Stimulated activated naive CD8-positive, alpha-beta T cell treated with anti-CD3 and anti-CD28 coated beads, Interleukin-15, amount 100 ng/mL, for 72 hours (primary cell): ENCODE measurements at regions not wholly inside any gene's neighbourhood (a gene's known extent, or its start where the extent isn't known, plus 50 kb on each side); places are given as distances from the start of the nearest gene placed in this dataset.
"Not testable (repeated sequence)": the region's sequence is repeated elsewhere in the genome, so short reads cannot be mapped to it uniquely, and the experiment has no call there.

ENCODE experiments used
- ATAC-seq: fragments of 150-1000 bp; cut with Tn5 transposase; 2 replicates; pipeline ENCODE4 v1.10.0; 2021; ENCODE audit warnings: mild to moderate bottlenecking, moderate library complexity
- DNase-seq, 2 donors: peaks; one replicate each; pipeline ENCODE4 v3.0.0; 2021 to 2022
- H3K27ac Mint-ChIP-seq, 2 donors: one replicate each; pipeline ENCODE4 v1.8.0; 2022; ENCODE audit warnings: mild to moderate bottlenecking in 2 of 2, mixed read lengths in 2 of 2, moderate library complexity in 2 of 2
- H3K27me3 Mint-ChIP-seq: one replicate; pipeline ENCODE4 v1.8.0; 2022; ENCODE audit warnings: mixed read lengths
- H3K4me1 Mint-ChIP-seq: one replicate; pipeline ENCODE4 v1.8.0; 2022; ENCODE audit warnings: mild to moderate bottlenecking, mixed read lengths
- H3K4me3 Mint-ChIP-seq, 2 donors: one replicate each; pipeline ENCODE4 v1.8.0; 2022; ENCODE audit warnings: mild to moderate bottlenecking in 2 of 2, mixed read lengths in 2 of 2, moderate library complexity in 1 of 2
- H3K9me3 Mint-ChIP-seq, 2 donors: one replicate each; pipeline ENCODE4 v1.8.0; 2022; ENCODE audit warnings: mixed read lengths in 2 of 2

- no peak for ATAC-seq
- Mint-ChIP-seq H3K4me1 (no peaks in the 10 kb centered on the region), H3K27ac (no peak overlapping the region)
Measured at GRCh38 chr20:12074111-12074655, 156.5 kb downstream of the BTBD3 start.

GRCh38 chr20:12076200-12076599 is 158.5 kb downstream of the BTBD3 start:
- H3K27ac Mint-ChIP-seq = no peak overlapping the region
- ATAC-seq (no peak), DNase-seq (no peak)
- no peaks in the 10 kb centered on the region for H3K4me1 Mint-ChIP-seq
- H3K4me3 Mint-ChIP-seq = no peak overlapping the region
- H3K27me3 Mint-ChIP-seq = no peaks in the 10 kb centered on the region
- H3K9me3 Mint-ChIP-seq = peaks cover 6 to 17% of the 10 kb centered on the region in 2 donors

More at GRCh38 chr20:12074111-12074655, 156.5 kb downstream of the BTBD3 start:
- Mint-ChIP-seq H3K9me3 (peaks cover under 1 to 7% of the 10 kb centered on the region in 2 donors), H3K4me3 (no peak overlapping the region), H3K27me3 (no peaks in the 10 kb centered on the region)
- DNase-seq = no peak

- peaks cover 6 to 23% of the 10 kb centered on the region in 2 donors for H3K9me3 Mint-ChIP-seq
- H3K27me3 Mint-ChIP-seq = no peaks in the 10 kb centered on the region
- no peak for DNase-seq
- no peaks in the 10 kb centered on the region for H3K4me1 Mint-ChIP-seq
- no peak for ATAC-seq
- H3K27ac Mint-ChIP-seq = no peak overlapping the region
- H3K4me3 Mint-ChIP-seq = no peak overlapping the region
Measured at GRCh38 chr20:12077875-12078274, 160.2 kb downstream of the BTBD3 start.

- peaks cover 6 to 20% of the 10 kb centered on the region in 2 donors for H3K9me3 Mint-ChIP-seq
- no peak for ATAC-seq
- H3K4me3 Mint-ChIP-seq = no peak overlapping the region
- no peak for DNase-seq
- H3K27ac Mint-ChIP-seq = no peak overlapping the region
- H3K4me1 Mint-ChIP-seq = no peaks in the 10 kb centered on the region
- H3K27me3 Mint-ChIP-seq = no peaks in the 10 kb centered on the region
Measured at GRCh38 chr20:12079490-12079889, 161.8 kb downstream of the BTBD3 start.

- no peaks in the 10 kb centered on the region for H3K27me3 Mint-ChIP-seq
- H3K4me3 Mint-ChIP-seq = no peak overlapping the region
- H3K27ac Mint-ChIP-seq = no peak overlapping the region
- peaks cover 13 to 25% of the 10 kb centered on the region in 2 donors for H3K9me3 Mint-ChIP-seq
- ATAC-seq (no peak), DNase-seq (no peak)
- no peaks in the 10 kb centered on the region for H3K4me1 Mint-ChIP-seq
Measured at GRCh38 chr20:12083269-12083668, 165.6 kb downstream of the BTBD3 start.

- Mint-ChIP-seq H3K27ac (no peak overlapping the region), H3K4me1 (no peaks in the 10 kb centered on the region), H3K9me3 (peaks cover 17 to 25% of the 10 kb centered on the region in 2 donors), H3K4me3 (no peak overlapping the region), H3K27me3 (no peaks in the 10 kb centered on the region)
- ATAC-seq (no peak), DNase-seq (no peak)
Measured at GRCh38 chr20:12084482-12084881, 166.8 kb downstream of the BTBD3 start.

GRCh38 chr20:12086359-12086758 is 168.7 kb downstream of the BTBD3 start:
- no peak for DNase-seq
- H3K9me3 Mint-ChIP-seq = peaks cover 13 to 21% of the 10 kb centered on the region in 2 donors
- ATAC-seq = no peak
- H3K27me3 Mint-ChIP-seq = no peaks in the 10 kb centered on the region
- no peaks in the 10 kb centered on the region for H3K4me1 Mint-ChIP-seq
- no peak overlapping the region for H3K4me3 Mint-ChIP-seq
- H3K27ac Mint-ChIP-seq = no peak overlapping the region

GRCh38 chr20:12090920-12091319 is 173.2 kb downstream of the BTBD3 start:
- Mint-ChIP-seq H3K4me3 (no peak overlapping the region), H3K27me3 (no peaks in the 10 kb centered on the region), H3K27ac (no peak overlapping the region), H3K4me1 (no peaks in the 10 kb centered on the region), H3K9me3 (peaks cover 13 to 16% of the 10 kb centered on the region in 2 donors)
- ATAC-seq (no peak), DNase-seq (no peak)

GRCh38 chr20:12093057-12093796 is 175.5 kb downstream of the BTBD3 start:
- Mint-ChIP-seq H3K4me1 (no peaks in the 10 kb centered on the region), H3K27ac (no peak overlapping the region), H3K4me3 (no peak overlapping the region), H3K27me3 (no peaks in the 10 kb centered on the region), H3K9me3 (peaks cover 7 to 11% of the 10 kb centered on the region in 2 donors)
- DNase-seq (no peak), ATAC-seq (no peak)

- H3K9me3 Mint-ChIP-seq, DNase-seq: not testable (repeated sequence)
Measured at GRCh38 chr20:12093797-12094190, 176.1 kb downstream of the BTBD3 start.

GRCh38 chr20:12095180-12095920 is 177.7 kb downstream of the BTBD3 start:
- Mint-ChIP-seq H3K27me3 (no peaks in the 10 kb centered on the region), H3K27ac (no peak overlapping the region), H3K4me3 (no peak overlapping the region), H3K9me3 (peaks cover 5 to 7% of the 10 kb centered on the region in 2 donors), H3K4me1 (no peaks in the 10 kb centered on the region)
- DNase-seq (no peak), ATAC-seq (no peak)

More at GRCh38 chr20:12093797-12094190, 176.1 kb downstream of the BTBD3 start:
- not testable (repeated sequence) for H3K4me3 Mint-ChIP-seq, ATAC-seq, H3K4me1 Mint-ChIP-seq, H3K27me3 Mint-ChIP-seq, H3K27ac Mint-ChIP-seq

- ATAC-seq = no peak
- H3K4me3 Mint-ChIP-seq = no peak overlapping the region
- H3K27ac Mint-ChIP-seq = no peak overlapping the region
- H3K27me3 Mint-ChIP-seq = no peaks in the 10 kb centered on the region
- no peak for DNase-seq
- H3K9me3 Mint-ChIP-seq = peaks cover 0 to 12% of the 10 kb centered on the region in 2 donors
- no peaks in the 10 kb centered on the region for H3K4me1 Mint-ChIP-seq
Measured at GRCh38 chr20:12098421-12098820, 180.7 kb downstream of the BTBD3 start.

GRCh38 chr20:12108846-12109245 is 191.2 kb downstream of the BTBD3 start:
- Mint-ChIP-seq H3K27ac (no peak overlapping the region), H3K4me3 (no peak overlapping the region), H3K9me3 (peaks cover 11 to 18% of the 10 kb centered on the region in 2 donors), H3K4me1 (no peaks in the 10 kb centered on the region), H3K27me3 (no peaks in the 10 kb centered on the region)
- ATAC-seq = no peak
- no peak for DNase-seq

GRCh38 chr20:12110274-12110673 is 192.6 kb downstream of the BTBD3 start:
- no peak for DNase-seq

GRCh38 chr20:12110711-12111110 is 193.0 kb downstream of the BTBD3 start:
- ATAC-seq (no peak), DNase-seq (no peak)
- Mint-ChIP-seq H3K9me3 (peaks cover 10 to 18% of the 10 kb centered on the region in 2 donors), H3K27ac (no peak overlapping the region), H3K4me3 (no peak overlapping the region), H3K27me3 (no peaks in the 10 kb centered on the region), H3K4me1 (no peaks in the 10 kb centered on the region)

More at GRCh38 chr20:12110274-12110673, 192.6 kb downstream of the BTBD3 start:
- Mint-ChIP-seq H3K27ac (no peak overlapping the region), H3K27me3 (no peaks in the 10 kb centered on the region), H3K9me3 (peaks cover 11 to 18% of the 10 kb centered on the region in 2 donors), H3K4me1 (no peaks in the 10 kb centered on the region), H3K4me3 (no peak overlapping the region)
- no peak for ATAC-seq
